ENCODE measurements at regions not wholly inside any gene's neighbourhood (a gene's known extent, or its start where the extent isn't known, plus 50 kb on each side); places are given as distances from the start of the nearest gene placed in this dataset.
"Not testable (repeated sequence)": the region's sequence is repeated elsewhere in the genome, so short reads cannot be mapped to it uniquely, and the experiment has no call there.

- H3K4me1 Mint-ChIP-seq; DNase-seq; H3K36me3 Mint-ChIP-seq (ENCODE audit: low read depth); ATAC-seq; H3K9me3 ChIP-seq (ENCODE audit: control insufficient read depth, low read length, poor library complexity, severe bottlenecking); H3K27me3 Mint-ChIP-seq; H3K27ac Mint-ChIP-seq; H3K4me3 Mint-ChIP-seq: not testable (repeated sequence)
Observed at GRCh38 chr14:27757642-27758041, 1008.9 kb upstream of the FOXG1 start.

- H3K36me3 Mint-ChIP-seq (ENCODE audit: low read depth); ATAC-seq; H3K27ac Mint-ChIP-seq; H3K4me3 Mint-ChIP-seq; DNase-seq; H3K4me1 Mint-ChIP-seq; H3K9me3 ChIP-seq (ENCODE audit: control insufficient read depth, low read length, poor library complexity, severe bottlenecking); H3K27me3 Mint-ChIP-seq: not testable (repeated sequence)
Observed at GRCh38 chr14:27760367-27760766, 1006.2 kb upstream of the FOXG1 start.

GRCh38 chr14:27799066-27800028, 967.2 kb upstream of the FOXG1 start:
- not testable (repeated sequence) for H3K4me3 Mint-ChIP-seq; H3K9me3 ChIP-seq (ENCODE audit: control insufficient read depth, low read length, poor library complexity, severe bottlenecking); H3K4me1 Mint-ChIP-seq; H3K36me3 Mint-ChIP-seq (ENCODE audit: low read depth); H3K27me3 Mint-ChIP-seq; DNase-seq; H3K27ac Mint-ChIP-seq; ATAC-seq

GRCh38 chr14:27817746-27818430, 948.7 kb upstream of the FOXG1 start:
- not testable (repeated sequence) for DNase-seq; H3K9me3 ChIP-seq (ENCODE audit: control insufficient read depth, low read length, poor library complexity, severe bottlenecking); H3K36me3 Mint-ChIP-seq (ENCODE audit: low read depth); H3K4me1 Mint-ChIP-seq; H3K27me3 Mint-ChIP-seq; H3K4me3 Mint-ChIP-seq; ATAC-seq; H3K27ac Mint-ChIP-seq

GRCh38 chr14:27826149-27826548, 940.4 kb upstream of the FOXG1 start:
- H3K9me3 ChIP-seq (ENCODE audit: control insufficient read depth, low read length, poor library complexity, severe bottlenecking); H3K4me1 Mint-ChIP-seq; DNase-seq; H3K27ac Mint-ChIP-seq; H3K27me3 Mint-ChIP-seq; H3K36me3 Mint-ChIP-seq (ENCODE audit: low read depth); H3K4me3 Mint-ChIP-seq; ATAC-seq: not testable (repeated sequence)

GRCh38 chr14:27831978-27832377, 934.6 kb upstream of the FOXG1 start:
- not testable (repeated sequence) for DNase-seq; H3K27ac Mint-ChIP-seq; H3K27me3 Mint-ChIP-seq; H3K4me3 Mint-ChIP-seq; H3K36me3 Mint-ChIP-seq (ENCODE audit: low read depth); H3K4me1 Mint-ChIP-seq; ATAC-seq; H3K9me3 ChIP-seq (ENCODE audit: control insufficient read depth, low read length, poor library complexity, severe bottlenecking)

GRCh38 chr14:27833001-27833400, 933.6 kb upstream of the FOXG1 start:
- not testable (repeated sequence) for H3K4me3 Mint-ChIP-seq; H3K27me3 Mint-ChIP-seq; H3K9me3 ChIP-seq (ENCODE audit: control insufficient read depth, low read length, poor library complexity, severe bottlenecking); H3K27ac Mint-ChIP-seq; ATAC-seq; DNase-seq; H3K4me1 Mint-ChIP-seq; H3K36me3 Mint-ChIP-seq (ENCODE audit: low read depth)

GRCh38 chr14:27836386-27836785, 930.2 kb upstream of the FOXG1 start:
- DNase-seq (no peak), ATAC-seq (no peak)
- Mint-ChIP-seq H3K27ac (no peak overlapping the region), H3K4me1 (no peaks in the 10 kb centered on the region), H3K27me3 (no peaks in the 10 kb centered on the region), H3K36me3 (ENCODE audit: low read depth) (no peaks in the 10 kb centered on the region), H3K4me3 (no peak overlapping the region)
- no peaks in the 10 kb centered on the region for H3K9me3 ChIP-seq (ENCODE audit: control insufficient read depth, low read length, poor library complexity, severe bottlenecking)

- H3K27me3 Mint-ChIP-seq = no peaks in the 10 kb centered on the region
- H3K36me3 Mint-ChIP-seq (ENCODE audit: low read depth) = no peaks in the 10 kb centered on the region
- H3K9me3 ChIP-seq (ENCODE audit: control insufficient read depth, low read length, poor library complexity, severe bottlenecking) = no peaks in the 10 kb centered on the region
- no peak for DNase-seq
- H3K27ac Mint-ChIP-seq = no peak overlapping the region
- H3K4me1 Mint-ChIP-seq = no peaks in the 10 kb centered on the region
- ATAC-seq = no peak
- H3K4me3 Mint-ChIP-seq = no peak overlapping the region
Observed at GRCh38 chr14:27845241-27845850, 921.2 kb upstream of the FOXG1 start.

- no peaks in the 10 kb centered on the region for H3K9me3 ChIP-seq (ENCODE audit: control insufficient read depth, low read length, poor library complexity, severe bottlenecking)
- no peaks in the 10 kb centered on the region for H3K4me1 Mint-ChIP-seq
- no peaks in the 10 kb centered on the region for H3K27me3 Mint-ChIP-seq
- no peaks in the 10 kb centered on the region for H3K36me3 Mint-ChIP-seq (ENCODE audit: low read depth)
- H3K4me3 Mint-ChIP-seq = no peak overlapping the region
- H3K27ac Mint-ChIP-seq = no peak overlapping the region
- ATAC-seq (no peak), DNase-seq (no peak)
Observed at GRCh38 chr14:27845902-27846301, 920.7 kb upstream of the FOXG1 start.

GRCh38 chr14:27847480-27847879, 919.1 kb upstream of the FOXG1 start:
- not testable (repeated sequence) for H3K27me3 Mint-ChIP-seq, H3K4me1 Mint-ChIP-seq

GRCh38 chr14:27849193-27849592, 917.4 kb upstream of the FOXG1 start:
- not testable (repeated sequence) for H3K27ac Mint-ChIP-seq; H3K36me3 Mint-ChIP-seq (ENCODE audit: low read depth); H3K4me3 Mint-ChIP-seq

More at GRCh38 chr14:27847480-27847879, 919.1 kb upstream of the FOXG1 start:
- ATAC-seq; H3K36me3 Mint-ChIP-seq (ENCODE audit: low read depth); H3K27ac Mint-ChIP-seq; DNase-seq; H3K9me3 ChIP-seq (ENCODE audit: control insufficient read depth, low read length, poor library complexity, severe bottlenecking); H3K4me3 Mint-ChIP-seq: not testable (repeated sequence)

GRCh38 chr14:27862684-27863083, 903.9 kb upstream of the FOXG1 start:
- no peak for DNase-seq
- H3K27me3 Mint-ChIP-seq = no peaks in the 10 kb centered on the region

More at GRCh38 chr14:27849193-27849592, 917.4 kb upstream of the FOXG1 start:
- ATAC-seq; H3K27me3 Mint-ChIP-seq; H3K4me1 Mint-ChIP-seq; H3K9me3 ChIP-seq (ENCODE audit: control insufficient read depth, low read length, poor library complexity, severe bottlenecking); DNase-seq: not testable (repeated sequence)

More at GRCh38 chr14:27862684-27863083, 903.9 kb upstream of the FOXG1 start:
- Mint-ChIP-seq H3K27ac (no peak overlapping the region), H3K36me3 (ENCODE audit: low read depth) (no peaks in the 10 kb centered on the region), H3K4me3 (no peak overlapping the region), H3K4me1 (no peaks in the 10 kb centered on the region)
- no peak for ATAC-seq
- H3K9me3 ChIP-seq (ENCODE audit: control insufficient read depth, low read length, poor library complexity, severe bottlenecking) = no peaks in the 10 kb centered on the region

Data from T-helper 17 cell (primary cell).